GM12873 (cell line): ENCODE measurements at regions not wholly inside any gene's neighbourhood (a gene's known extent, or its start where the extent isn't known, plus 50 kb on each side); places are given as distances from the start of the nearest gene placed in this dataset.

Experiments used
- CTCF ChIP-seq: IDR thresholded peaks from 2 replicates; pipeline ENCODE4 v1.5.1; 2012; ENCODE audit warnings: low read depth, mild to moderate bottlenecking, moderate library complexity, low read length, control low read depth; ENCODE audit not compliant: insufficient read depth; ENCODE audit errors: missing control alignments

- TF ChIP-seq CTCF: no peak
Measured at GRCh38 chr1:101079341-101079740, 53.8 kb upstream of the DPH5 start.

GRCh38 chr1:101077849-101078248, 52.3 kb upstream of the DPH5 start:
- no peak for TF ChIP-seq CTCF

- no peak for TF ChIP-seq CTCF
Measured at GRCh38 chr1:101075926-101076325, 50.3 kb upstream of the DPH5 start.
